ENCODE measurements at regions not wholly inside any gene's neighbourhood (a gene's known extent, or its start where the extent isn't known, plus 50 kb on each side); places are given as distances from the start of the nearest gene placed in this dataset.

GRCh38 chr12:84696281-84696680 is 216.3 kb downstream of the SLC6A15 start:
- no peak overlapping the region for H3K4me2 ChIP-seq
- no peaks in the 10 kb centered on the region for H4K20me1 ChIP-seq
- H3K4me3 ChIP-seq: no peak overlapping the region
- no peak overlapping the region for H3K9ac ChIP-seq
- no peaks in the 10 kb centered on the region for H3K36me3 ChIP-seq
- H3K9me3 ChIP-seq (replicated peaks in 1 of 11): no peaks in the 10 kb centered on the region
- no peak for TF ChIP-seq Cebpa-rat (IDR thresholded peaks at IDR 0.05)
- H3K27me3 ChIP-seq: no peaks in the 10 kb centered on the region
- no peaks in the 10 kb centered on the region for H3K4me1 ChIP-seq
- H3K27ac ChIP-seq: no peak overlapping the region

DNA sequence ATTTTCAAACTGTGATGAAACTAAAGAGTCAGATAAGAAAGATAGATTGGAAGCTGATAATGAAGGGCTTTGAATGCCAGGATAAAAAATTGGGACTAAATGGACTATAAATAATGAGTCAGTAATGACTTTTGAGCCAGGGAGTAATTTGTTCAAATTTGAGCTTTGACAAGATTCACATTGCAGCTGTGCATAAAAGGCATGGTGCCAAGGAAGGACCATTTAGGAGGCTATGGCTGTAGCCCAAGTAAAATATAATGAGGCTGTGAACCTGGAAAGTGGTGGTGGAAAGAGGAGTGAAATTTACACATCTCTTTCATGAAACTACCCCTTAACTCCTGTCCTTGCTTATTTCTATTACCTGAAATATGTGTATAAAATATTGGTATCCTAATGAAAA is 218.5 kb downstream of the SLC6A15 start:
- no peaks in the 10 kb centered on the region for H3K4me1 ChIP-seq

DNA sequence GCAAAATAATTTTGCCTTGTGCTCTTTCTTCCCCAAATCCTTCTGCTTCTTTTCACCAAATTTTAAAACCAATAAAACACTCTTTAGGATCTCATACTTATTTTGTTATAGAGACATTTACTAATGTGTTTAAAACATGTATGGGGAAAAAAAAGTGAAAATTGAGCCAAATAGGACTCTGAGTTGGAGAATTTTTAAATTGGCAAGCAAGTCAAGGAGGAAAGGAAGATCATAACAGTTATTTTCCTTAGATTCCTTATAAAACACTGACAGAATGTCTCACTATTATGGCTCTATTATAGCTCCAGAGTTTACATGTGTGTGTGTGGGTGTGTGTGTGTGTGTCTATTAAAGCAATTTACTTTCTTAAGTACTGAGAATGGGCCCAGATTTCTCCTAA is 220.5 kb downstream of the SLC6A15 start:
- H3K4me1 ChIP-seq: no peaks in the 10 kb centered on the region
- no peaks in the 10 kb centered on the region for H3K9me3 ChIP-seq (replicated peaks in 1 of 11)
- TF ChIP-seq Cebpa-rat (IDR thresholded peaks at IDR 0.05): no peak
- no peaks in the 10 kb centered on the region for H3K36me3 ChIP-seq
- H3K27me3 ChIP-seq: no peaks in the 10 kb centered on the region
- no peak overlapping the region for H3K27ac ChIP-seq
- no peak overlapping the region for H3K4me3 ChIP-seq
- H3K4me2 ChIP-seq: no peak overlapping the region
- no peaks in the 10 kb centered on the region for H4K20me1 ChIP-seq
- no peak overlapping the region for H3K9ac ChIP-seq

More for the DNA sequence above, 218.5 kb downstream of the SLC6A15 start:
- Histone ChIP-seq H3K27ac (no peak overlapping the region), H4K20me1 (no peaks in the 10 kb centered on the region), H3K36me3 (no peaks in the 10 kb centered on the region), H3K9me3 (replicated peaks in 1 of 11) (no peaks in the 10 kb centered on the region), H3K4me3 (no peak overlapping the region), H3K27me3 (no peaks in the 10 kb centered on the region), H3K4me2 (no peak overlapping the region), H3K9ac (no peak overlapping the region)
- TF ChIP-seq Cebpa-rat (IDR thresholded peaks at IDR 0.05): no peak

DNA sequence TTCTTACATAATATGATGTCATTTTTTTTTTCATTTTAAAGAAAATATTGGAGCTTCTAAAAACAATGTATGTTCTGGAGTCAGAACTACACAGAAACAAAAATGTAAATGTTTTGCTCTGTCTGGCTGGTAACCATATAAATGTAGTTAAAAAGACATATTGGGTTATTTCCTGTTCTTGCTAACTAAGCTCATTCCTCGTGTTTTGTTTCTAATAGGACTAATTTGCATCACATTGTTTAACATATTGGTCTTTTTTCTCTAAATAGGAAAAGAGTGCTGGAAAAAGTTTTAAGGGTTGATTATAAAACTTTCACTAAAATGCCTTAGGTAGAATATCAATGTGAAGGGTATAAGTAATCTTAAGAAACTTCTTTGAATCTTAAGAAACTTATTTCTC is 221.3 kb downstream of the SLC6A15 start:
- no peaks in the 10 kb centered on the region for H3K4me1 ChIP-seq
- H3K9me3 ChIP-seq (replicated peaks in 1 of 11): no peaks in the 10 kb centered on the region
- no peak overlapping the region for H3K4me3 ChIP-seq
- H3K4me2 ChIP-seq: no peak overlapping the region
- no peaks in the 10 kb centered on the region for H3K27me3 ChIP-seq
- no peaks in the 10 kb centered on the region for H4K20me1 ChIP-seq
- H3K9ac ChIP-seq: no peak overlapping the region
- H3K27ac ChIP-seq: no peak overlapping the region
- H3K36me3 ChIP-seq: no peaks in the 10 kb centered on the region
- no peak for TF ChIP-seq Cebpa-rat (IDR thresholded peaks at IDR 0.05)

- Histone ChIP-seq H3K4me3 (no peak overlapping the region), H3K4me2 (no peak overlapping the region), H3K27me3 (no peaks in the 10 kb centered on the region)
Observed at GRCh38 chr12:84689638-84690037, 223.0 kb downstream of the SLC6A15 start.

DNA sequence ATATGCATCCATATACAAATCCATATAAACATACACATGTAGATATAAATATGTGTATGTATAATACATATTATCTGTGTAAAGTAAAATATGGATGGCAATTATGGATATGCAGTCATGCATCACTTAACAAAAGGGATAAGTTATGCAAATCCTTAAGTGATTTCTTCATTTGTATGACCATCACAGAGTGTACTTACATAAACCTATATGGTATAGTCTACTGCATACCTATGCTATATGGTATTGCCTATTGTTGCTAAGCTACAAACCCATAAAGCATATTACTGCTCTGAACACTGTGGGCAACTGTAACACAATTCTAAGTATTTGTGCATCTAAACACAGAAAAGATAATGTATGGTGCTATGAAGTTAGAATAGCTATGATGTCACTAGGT is 227.2 kb downstream of the SLC6A15 start:
- no peaks in the 10 kb centered on the region for H3K9me3 ChIP-seq (replicated peaks in 1 of 11)
- TF ChIP-seq Cebpa-rat (IDR thresholded peaks at IDR 0.05): no peak
- no peak overlapping the region for H3K4me3 ChIP-seq

More at GRCh38 chr12:84689638-84690037, 223.0 kb downstream of the SLC6A15 start:
- H3K9ac ChIP-seq: no peak overlapping the region
- H4K20me1 ChIP-seq: no peaks in the 10 kb centered on the region
- no peaks in the 10 kb centered on the region for H3K9me3 ChIP-seq (replicated peaks in 1 of 11)
- no peaks in the 10 kb centered on the region for H3K36me3 ChIP-seq
- H3K27ac ChIP-seq: no peak overlapping the region
- H3K4me1 ChIP-seq: no peaks in the 10 kb centered on the region
- no peak for TF ChIP-seq Cebpa-rat (IDR thresholded peaks at IDR 0.05)

GRCh38 chr12:84676787-84677186 is 235.8 kb downstream of the SLC6A15 start:
- Histone ChIP-seq H3K36me3 (no peaks in the 10 kb centered on the region), H3K27ac (no peak overlapping the region), H3K9ac (no peak overlapping the region), H4K20me1 (no peaks in the 10 kb centered on the region), H3K27me3 (no peaks in the 10 kb centered on the region), H3K4me1 (no peaks in the 10 kb centered on the region), H3K4me2 (no peak overlapping the region), H3K9me3 (replicated peaks in 1 of 11) (no peaks in the 10 kb centered on the region), H3K4me3 (no peak overlapping the region)
- TF ChIP-seq Cebpa-rat (IDR thresholded peaks at IDR 0.05): no peak

More for the DNA sequence above, 227.2 kb downstream of the SLC6A15 start:
- Histone ChIP-seq H4K20me1 (no peaks in the 10 kb centered on the region), H3K27me3 (no peaks in the 10 kb centered on the region), H3K9ac (no peak overlapping the region), H3K4me1 (no peaks in the 10 kb centered on the region), H3K4me2 (no peak overlapping the region), H3K27ac (no peak overlapping the region), H3K36me3 (no peaks in the 10 kb centered on the region)

GRCh38 chr12:84661786-84662185 is 250.8 kb downstream of the SLC6A15 start:
- H3K36me3 ChIP-seq: no peaks in the 10 kb centered on the region
- H3K4me2 ChIP-seq: no peak overlapping the region

DNA sequence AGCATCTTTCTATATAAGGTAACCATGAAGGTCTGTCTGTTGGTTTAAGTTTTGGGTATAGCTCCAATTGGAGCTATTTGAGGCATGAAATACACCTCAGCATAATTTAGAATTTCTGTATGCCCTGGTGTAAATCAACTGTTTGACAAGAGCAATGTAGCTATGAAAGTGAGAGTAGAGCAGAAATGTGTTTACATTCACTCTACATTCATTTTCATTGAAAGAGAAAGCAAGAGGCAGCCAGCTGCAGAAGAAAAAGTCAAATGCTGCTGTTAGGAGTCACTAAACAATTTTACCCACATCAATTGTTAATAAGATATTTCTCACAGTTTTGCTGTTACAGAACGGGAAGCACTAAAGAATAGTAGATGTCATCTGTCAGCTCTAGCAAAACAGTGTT is 252.5 kb downstream of the SLC6A15 start:
- Histone ChIP-seq H3K4me1 (no peaks in the 10 kb centered on the region), H3K27me3 (no peaks in the 10 kb centered on the region), H3K36me3 (no peaks in the 10 kb centered on the region), H3K4me2 (no peak overlapping the region), H3K9me3 (replicated peaks in 1 of 11) (no peaks in the 10 kb centered on the region), H4K20me1 (no peaks in the 10 kb centered on the region), H3K4me3 (no peak overlapping the region), H3K9ac (no peak overlapping the region), H3K27ac (no peak overlapping the region)
- no peak for TF ChIP-seq Cebpa-rat (IDR thresholded peaks at IDR 0.05)

More at GRCh38 chr12:84661786-84662185, 250.8 kb downstream of the SLC6A15 start:
- no peak overlapping the region for H3K27ac ChIP-seq
- H3K9me3 ChIP-seq (replicated peaks in 1 of 11): no peaks in the 10 kb centered on the region
- TF ChIP-seq Cebpa-rat (IDR thresholded peaks at IDR 0.05): no peak
- H3K27me3 ChIP-seq: no peaks in the 10 kb centered on the region
- no peaks in the 10 kb centered on the region for H4K20me1 ChIP-seq
- no peaks in the 10 kb centered on the region for H3K4me1 ChIP-seq
- H3K4me3 ChIP-seq: no peak overlapping the region
- no peak overlapping the region for H3K9ac ChIP-seq

GRCh38 chr12:84658877-84659276 is 253.7 kb downstream of the SLC6A15 start:
- H3K27me3 ChIP-seq: no peaks in the 10 kb centered on the region
- no peaks in the 10 kb centered on the region for H3K9me3 ChIP-seq (replicated peaks in 1 of 11)
- no peaks in the 10 kb centered on the region for H4K20me1 ChIP-seq
- peaks cover 0 to 5% (median 0%) of the 10 kb centered on the region in 10 experiments; a peak in 1 of 20 replicates for H3K4me1 ChIP-seq
- TF ChIP-seq Cebpa-rat (IDR thresholded peaks at IDR 0.05): no peak
- H3K27ac ChIP-seq: no peak overlapping the region
- H3K4me2 ChIP-seq: no peak overlapping the region
- H3K9ac ChIP-seq: no peak overlapping the region
- no peak overlapping the region for H3K4me3 ChIP-seq
- H3K36me3 ChIP-seq: no peaks in the 10 kb centered on the region
